Psoas muscle (tissue), 7 donors: ENCODE measurements at regions not wholly inside any gene's neighbourhood (a gene's known extent, or its start where the extent isn't known, plus 50 kb on each side); places are given as distances from the start of the nearest gene placed in this dataset.

Experiments
- ATAC-seq, 4 donors: fragments of 200-7000 bp; cut with Tn5 transposase; one replicate each; pipeline ENCODE4 v1.9.1; 2020; ENCODE audit warnings: moderate library complexity in 3 of 4, mild to moderate bottlenecking in 2 of 4
- DNase-seq, 2 donors: peaks; one replicate each; pipeline ENCODE4 v3.0.0-alpha.2; 2020
- H3K27ac ChIP-seq: fragments of 200-600 bp; one replicate; pipeline ENCODE4 v1.8.0; 2022
- H3K27me3 ChIP-seq, 3 donors: fragments of 200-600 bp in 1 of 3; one replicate each; pipeline versions ENCODE4 v1.6.1 to v1.8.0; 2013 to 2022; ENCODE audit warnings: low read length in 2 of 3, mild to moderate bottlenecking in 2 of 3, moderate library complexity in 1 of 3; ENCODE audit not compliant: insufficient read depth in 3 of 3
- H3K36me3 ChIP-seq, 2 donors: fragments of 200-600 bp in 1 of 2; one replicate each; pipeline versions ENCODE4 v1.6.1 to v1.8.0; 2013 to 2022; ENCODE audit warnings: low read depth in 1 of 2, mild to moderate bottlenecking in 1 of 2, moderate library complexity in 1 of 2; ENCODE audit not compliant: insufficient read depth in 1 of 2
- H3K4me1 ChIP-seq: fragments of 200-600 bp; one replicate; pipeline ENCODE4 v1.8.0; 2022
- H3K4me3 ChIP-seq: fragments of 200-600 bp; one replicate; pipeline ENCODE4 v1.8.0; 2022; ENCODE audit warnings: mild to moderate bottlenecking
- H3K9me3 ChIP-seq: fragments of 200-600 bp; one replicate; pipeline ENCODE4 v1.8.0; 2022
- CTCF ChIP-seq: fragments of 200-600 bp; IDR thresholded peaks from one replicate; pipeline ENCODE4 v1.8.0; 2022; ENCODE audit warnings: antibody characterized with exemption
- WGBS, 3 donors: extraction: QIAGEN DNeasy Blood & Tissue Kit; methylation state at CpG; one replicate each; pipeline versions ENCODE4 v1.1.6 to v1.1.7; 2013; 5-methylcytosine and 5-hydroxymethylcytosine counted together
- intact Hi-C, 2 donors: fragments of 100-400 bp; cut with DNase I; formaldehyde crosslinking; loops; one replicate each; pipeline versions ENCODE4 v1.11.0 to v1.14.2; 2022
- donor health status: healthy with polysubstance abuse.
- donor health status: DM: no; HTN: no; CAD: no; lungs with moderate emphysema.
- donor health status: Bipolar disorder and iron deficiency.
- donor health status: healthy.
- donor health status: DM: yes; HTN: yes; CAD: no.
- donor health status: DM: no; HTN: no; CAD: no.
- donor health status: DM: yes; HTN: yes; CAD: no.

GRCh38 chr16:65769776-65770438, 596.6 kb upstream of the CDH5 start:
- H3K27me3 ChIP-seq = no peaks in the 10 kb centered on the region
- 87 to 99% (median 96%) methylated on average over 1 of the region's 1 CpG for WGBS, 3 donors
- no peak for ATAC-seq
- H3K4me3 ChIP-seq = no peak overlapping the region
- no peak overlapping the region for H3K27ac ChIP-seq
- no peak for TF ChIP-seq CTCF
- DNase-seq = no peak
- no peaks in the 10 kb centered on the region for H3K36me3 ChIP-seq
- no peaks in the 10 kb centered on the region for H3K9me3 ChIP-seq
- no peaks in the 10 kb centered on the region for H3K4me1 ChIP-seq
- intact Hi-C loops = no loop called here

GRCh38 chr16:65769055-65769465, 597.4 kb upstream of the CDH5 start:
- Histone ChIP-seq H3K4me1 (no peaks in the 10 kb centered on the region), H3K36me3 (no peaks in the 10 kb centered on the region), H3K27me3 (no peaks in the 10 kb centered on the region), H3K4me3 (no peak overlapping the region), H3K27ac (no peak overlapping the region), H3K9me3 (no peaks in the 10 kb centered on the region)
- TF ChIP-seq CTCF = no peak
- intact Hi-C loops = no loop called here
- DNase-seq (no peak), ATAC-seq (no peak)
- WGBS, 3 donors = 77 to 95% (median 89%) methylated on average over 1 of the region's 1 CpG

GRCh38 chr16:65767125-65767524, 599.4 kb upstream of the CDH5 start:
- DNase-seq (no peak), ATAC-seq (no peak)
- Histone ChIP-seq H3K4me1 (no peaks in the 10 kb centered on the region), H3K4me3 (no peak overlapping the region), H3K36me3 (no peaks in the 10 kb centered on the region), H3K27ac (no peak overlapping the region), H3K27me3 (no peaks in the 10 kb centered on the region), H3K9me3 (no peaks in the 10 kb centered on the region)
- TF ChIP-seq CTCF = no peak
- WGBS, 3 donors = 33 to 39% (median 34%) methylated on average over 4 of the region's 4 CpGs
- intact Hi-C loops = no loop called here

- no peak overlapping the region for H3K27ac ChIP-seq
- ATAC-seq (no peak), DNase-seq (no peak)
- 88 to 93% (median 92%) methylated on average over 7 of the region's 7 CpGs for WGBS, 3 donors
- no peak for TF ChIP-seq CTCF
- no peaks in the 10 kb centered on the region for H3K36me3 ChIP-seq
- no peaks in the 10 kb centered on the region for H3K9me3 ChIP-seq
- no peaks in the 10 kb centered on the region for H3K4me1 ChIP-seq
- intact Hi-C loops = no loop called here
- no peak overlapping the region for H3K4me3 ChIP-seq
- no peaks in the 10 kb centered on the region for H3K27me3 ChIP-seq
Measured at GRCh38 chr16:65763640-65764305, 602.7 kb upstream of the CDH5 start.

GRCh38 chr16:65760874-65761273, 605.6 kb upstream of the CDH5 start:
- WGBS, 3 donors = 74 to 87% (median 85%) methylated on average over 4 of the region's 4 CpGs
- Histone ChIP-seq H3K9me3 (no peaks in the 10 kb centered on the region), H3K27ac (no peak overlapping the region), H3K4me1 (peaks cover 6% of the 10 kb centered on the region), H3K27me3 (no peaks in the 10 kb centered on the region), H3K36me3 (no peaks in the 10 kb centered on the region), H3K4me3 (no peak overlapping the region)
- no peak for TF ChIP-seq CTCF
- intact Hi-C loops = no loop called here
- DNase-seq (no peak), ATAC-seq (no peak)
